HG03565 (cell line): ENCODE measurements at regions not wholly inside any gene's neighbourhood (a gene's known extent, or its start where the extent isn't known, plus 50 kb on each side); places are given as distances from the start of the nearest gene placed in this dataset.
"Not testable (repeated sequence)": the region's sequence is repeated elsewhere in the genome, so short reads cannot be mapped to it uniquely, and the experiment has no call there.

Experiments used
- ATAC-seq: cut with Tn5 transposase; IDR thresholded peaks from one replicate; pipeline ENCODE4 v1.9.1; 2021; ENCODE audit warnings: mild to moderate bottlenecking, moderate library complexity; ENCODE audit not compliant: unreplicated experiment

- no peak for ATAC-seq
Observed at GRCh38 chr5:166285361-166285760, 2006.1 kb upstream of the WWC1 start.

GRCh38 chr5:166286832-166287231 is 2004.6 kb upstream of the WWC1 start:
- ATAC-seq, result no peak

- no peak for ATAC-seq
Observed at GRCh38 chr5:166287866-166288265, 2003.6 kb upstream of the WWC1 start.

- not testable (repeated sequence) for ATAC-seq
Observed at GRCh38 chr5:166291800-166292199, 1999.6 kb upstream of the WWC1 start.

GRCh38 chr5:166293892-166294291 is 1997.6 kb upstream of the WWC1 start:
- no peak for ATAC-seq

GRCh38 chr5:166302166-166302565 is 1989.3 kb upstream of the WWC1 start:
- peak; percentile 74 for ATAC-seq

GRCh38 chr5:166317425-166317824 is 1974.0 kb upstream of the WWC1 start:
- no peak for ATAC-seq

GRCh38 chr5:166320920-166321480 is 1970.4 kb upstream of the WWC1 start:
- no peak for ATAC-seq

- ATAC-seq, result no peak
Observed at GRCh38 chr5:166324372-166324771, 1967.1 kb upstream of the WWC1 start.

GRCh38 chr5:166329149-166329800 is 1962.2 kb upstream of the WWC1 start:
- ATAC-seq, result no peak

- ATAC-seq, result no peak
Observed at GRCh38 chr5:166330036-166330435, 1961.4 kb upstream of the WWC1 start.

GRCh38 chr5:166331521-166331920 is 1959.9 kb upstream of the WWC1 start:
- no peak for ATAC-seq

- no peak for ATAC-seq
Observed at GRCh38 chr5:166338801-166339200, 1952.6 kb upstream of the WWC1 start.

GRCh38 chr5:166340039-166340438 is 1951.4 kb upstream of the WWC1 start:
- no peak for ATAC-seq

- no peak for ATAC-seq
Observed at GRCh38 chr5:166341740-166342337, 1949.6 kb upstream of the WWC1 start.

- no peak for ATAC-seq
Observed at GRCh38 chr5:166342402-166342801, 1949.0 kb upstream of the WWC1 start.

- no peak for ATAC-seq
Observed at GRCh38 chr5:166346726-166347374, 1944.6 kb upstream of the WWC1 start.

- ATAC-seq, result no peak
Observed at GRCh38 chr5:166349046-166349445, 1942.4 kb upstream of the WWC1 start.

- no peak for ATAC-seq
Observed at GRCh38 chr5:166353580-166353979, 1937.9 kb upstream of the WWC1 start.

GRCh38 chr5:166354332-166354731 is 1937.1 kb upstream of the WWC1 start:
- no peak for ATAC-seq

- no peak for ATAC-seq
Observed at GRCh38 chr5:166356096-166356495, 1935.3 kb upstream of the WWC1 start.
